ENCODE measurements at regions not wholly inside any gene's neighbourhood (a gene's known extent, or its start where the extent isn't known, plus 50 kb on each side); places are given as distances from the start of the nearest gene placed in this dataset.

DNA sequence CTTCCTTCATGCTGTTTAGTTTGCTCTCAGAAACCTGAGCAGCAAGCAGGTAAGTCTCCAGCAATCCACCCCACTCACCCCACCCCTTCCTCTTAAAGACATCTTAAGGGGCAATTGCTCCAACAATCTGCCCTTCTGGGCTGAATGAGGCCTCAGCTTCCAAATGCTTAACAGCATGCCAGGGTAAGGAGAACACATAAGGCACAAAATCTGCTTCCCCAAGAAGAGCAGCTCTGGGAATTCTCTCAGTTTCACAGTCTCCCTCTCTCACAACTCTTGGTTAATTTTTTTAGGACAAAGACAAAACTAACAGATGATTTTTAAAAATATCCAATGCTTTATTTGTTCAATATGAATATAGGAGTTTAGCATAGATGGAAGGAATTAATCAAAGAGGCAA lies 288.9 kb upstream of the CCDC196 start:
- no peak for DNase-seq

- no peak for DNase-seq
Observed at GRCh38 chr14:66206554-66206953, 279.6 kb upstream of the CCDC196 start.

DNA sequence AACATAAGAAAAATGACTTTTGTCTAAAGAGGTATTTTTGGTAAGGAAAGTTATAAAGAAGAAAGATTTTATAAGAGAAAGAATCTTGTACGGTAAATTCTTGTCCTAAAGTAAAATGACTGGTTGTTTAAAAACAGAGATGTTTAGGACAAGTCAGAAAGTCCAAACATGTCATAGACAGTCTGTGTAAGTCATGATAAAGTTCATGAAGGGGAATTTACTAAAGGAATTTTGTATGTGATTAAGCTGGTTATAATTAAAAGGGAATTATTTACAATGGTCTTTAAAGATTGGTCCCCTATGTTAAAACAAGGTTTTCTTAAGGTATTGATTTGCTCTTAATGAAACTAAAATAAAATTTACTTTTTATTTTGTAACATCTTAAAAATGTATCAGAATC lies 269.4 kb upstream of the CCDC196 start:
- DNase-seq: no peak

- no peak for DNase-seq
Observed at GRCh38 chr14:66219886-66220285, 266.3 kb upstream of the CCDC196 start.

DNA sequence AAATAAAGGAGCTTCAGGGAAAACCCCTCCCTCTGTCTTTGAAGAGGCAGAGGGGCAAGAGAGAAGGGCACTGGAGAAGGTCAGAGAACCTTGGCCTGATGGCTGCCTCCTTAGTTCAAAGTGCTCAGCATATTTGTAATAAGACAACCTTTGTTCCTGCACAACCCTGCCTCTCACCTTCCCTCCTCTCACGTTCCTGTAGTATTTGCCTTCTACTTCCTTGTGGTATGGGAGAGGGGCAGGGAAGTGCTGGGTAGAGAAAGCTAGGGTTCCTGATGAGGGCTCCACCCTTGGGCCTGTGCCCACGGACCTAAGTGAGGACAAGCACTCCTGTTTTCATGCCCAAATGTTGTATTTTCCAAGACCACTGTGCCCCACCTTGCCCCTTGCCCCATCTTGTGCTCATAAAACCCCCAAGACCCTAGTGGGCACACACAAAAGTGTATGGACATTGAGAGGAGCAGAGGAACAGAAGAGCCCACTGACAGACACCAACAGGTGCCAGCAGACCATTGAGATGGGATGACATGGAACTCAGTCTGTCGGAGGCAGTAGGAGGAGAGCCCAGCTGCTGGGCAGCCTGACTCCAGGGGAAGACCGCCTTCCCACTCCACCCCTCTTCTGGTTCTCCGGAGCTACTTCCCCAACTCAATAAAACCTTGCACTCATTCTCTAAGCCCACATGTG lies 261.5 kb upstream of the CCDC196 start:
- peak; percentile 15 for DNase-seq

GRCh38 chr14:66225337-66225736 lies 260.8 kb upstream of the CCDC196 start:
- DNase-seq: no peak

DNA sequence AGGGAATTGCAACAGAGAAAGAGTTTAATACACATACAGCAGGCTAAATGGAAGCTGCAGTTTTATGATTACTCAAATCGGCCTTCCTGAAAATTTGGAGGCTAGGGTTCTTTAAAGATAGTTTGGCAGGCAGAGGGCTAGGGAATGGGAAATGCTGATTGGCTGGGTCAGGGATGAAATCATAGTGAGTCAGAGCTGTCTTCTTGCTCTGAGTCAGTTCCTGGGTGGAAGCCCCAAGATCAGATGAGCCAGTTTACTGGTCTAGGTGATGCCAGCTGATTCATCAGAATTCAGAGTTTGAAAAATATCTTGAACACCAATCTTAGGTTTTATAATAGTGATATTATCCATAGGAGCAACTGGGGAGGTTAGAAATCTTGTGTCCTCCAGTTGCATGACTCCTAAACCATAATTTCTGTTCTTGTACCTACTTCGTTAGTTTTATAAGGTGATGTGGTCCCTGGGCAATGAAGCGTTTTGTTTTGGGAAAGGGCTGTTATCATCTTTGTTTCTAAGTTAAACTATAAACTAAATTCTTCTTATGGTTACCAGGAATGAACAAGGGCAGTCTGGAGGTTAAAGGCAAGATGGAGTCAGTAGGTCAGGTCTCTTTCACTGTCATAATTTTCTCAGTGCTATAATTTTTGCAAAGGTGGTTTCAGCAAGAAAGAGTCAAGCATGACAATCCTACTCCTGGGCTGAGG lies 257.8 kb upstream of the CCDC196 start:
- no peak for DNase-seq

DNA sequence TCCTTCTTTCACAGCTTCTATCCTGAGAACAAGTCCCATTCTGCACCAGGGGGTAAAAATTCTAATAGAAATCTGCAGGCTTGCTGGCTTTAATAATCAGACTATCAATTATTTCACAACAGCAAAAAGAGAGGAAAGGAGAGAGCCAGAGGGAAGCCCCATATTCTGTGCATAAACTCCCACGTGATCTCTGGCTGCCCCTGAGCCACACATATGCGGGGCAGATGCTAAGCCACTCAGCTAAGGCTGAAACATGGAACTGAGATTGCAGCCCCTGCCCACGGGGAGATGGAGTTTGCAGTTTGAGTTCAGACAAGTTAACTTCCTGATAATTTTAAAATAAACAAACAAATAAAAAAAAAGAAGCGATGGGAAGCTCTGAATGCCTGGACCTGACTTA lies 254.4 kb upstream of the CCDC196 start:
- no peak for DNase-seq

DNA sequence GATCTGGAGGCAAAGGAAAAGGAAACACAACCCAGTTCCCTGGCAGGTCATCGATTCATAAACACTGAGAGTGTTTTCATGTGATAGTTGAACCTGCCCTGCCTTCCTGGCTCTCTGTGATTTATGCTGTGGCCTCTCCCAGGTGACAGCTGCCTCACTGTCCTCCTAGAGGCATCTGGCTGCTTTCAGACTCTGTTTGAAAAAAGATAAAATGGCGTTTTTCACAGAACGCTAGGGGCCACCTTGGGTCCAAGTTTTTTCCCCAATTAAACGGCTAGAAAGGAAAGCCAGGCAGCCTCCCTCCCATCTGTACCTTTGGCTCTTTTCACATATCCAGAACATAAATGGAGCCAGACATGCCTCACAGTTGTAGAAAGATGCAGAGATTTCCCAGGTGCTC lies 252.6 kb upstream of the CCDC196 start:
- peak; percentile 25 for DNase-seq

DNA sequence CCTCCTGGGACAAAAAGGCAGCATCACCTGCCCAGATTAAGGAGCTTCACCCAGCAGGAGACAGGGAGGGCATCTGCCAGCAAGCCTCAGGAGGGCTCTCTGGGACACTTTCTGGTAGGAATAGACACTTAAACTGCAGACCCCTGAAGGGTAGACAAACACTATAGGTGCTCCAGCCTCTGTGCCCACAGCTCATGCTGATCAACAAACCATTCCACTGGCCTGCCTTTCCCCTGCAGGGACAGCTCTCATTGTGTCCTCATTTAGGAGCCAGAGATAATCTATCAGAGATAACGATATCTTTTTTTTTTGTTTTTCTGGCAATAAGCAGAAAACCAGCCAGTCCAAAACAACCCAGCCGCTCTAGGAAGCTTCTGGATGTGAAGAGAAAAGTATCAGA lies 251.8 kb upstream of the CCDC196 start:
- no peak for DNase-seq

GRCh38 chr14:66237741-66238140 lies 248.4 kb upstream of the CCDC196 start:
- DNase-seq: no peak

DNA sequence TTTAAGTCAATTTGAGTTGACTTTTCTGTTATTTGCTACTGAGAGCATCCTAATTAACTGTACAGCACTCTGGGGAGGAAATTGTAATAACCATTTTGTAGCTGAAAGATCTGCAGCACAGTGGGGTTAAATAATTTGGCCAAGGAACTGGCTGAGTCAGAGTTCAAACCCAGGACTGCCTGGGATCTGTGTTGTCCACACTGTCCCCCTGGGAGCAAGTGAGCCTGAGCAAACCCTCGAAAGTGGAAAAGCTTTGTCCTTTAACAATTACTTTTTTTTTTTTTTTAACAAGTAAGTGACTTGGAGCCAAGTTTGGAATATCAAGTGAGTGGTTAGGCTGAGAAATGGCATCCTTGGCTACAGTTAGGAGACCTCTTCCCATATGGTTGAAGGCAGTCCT lies 247.2 kb upstream of the CCDC196 start:
- no peak for DNase-seq

DNA sequence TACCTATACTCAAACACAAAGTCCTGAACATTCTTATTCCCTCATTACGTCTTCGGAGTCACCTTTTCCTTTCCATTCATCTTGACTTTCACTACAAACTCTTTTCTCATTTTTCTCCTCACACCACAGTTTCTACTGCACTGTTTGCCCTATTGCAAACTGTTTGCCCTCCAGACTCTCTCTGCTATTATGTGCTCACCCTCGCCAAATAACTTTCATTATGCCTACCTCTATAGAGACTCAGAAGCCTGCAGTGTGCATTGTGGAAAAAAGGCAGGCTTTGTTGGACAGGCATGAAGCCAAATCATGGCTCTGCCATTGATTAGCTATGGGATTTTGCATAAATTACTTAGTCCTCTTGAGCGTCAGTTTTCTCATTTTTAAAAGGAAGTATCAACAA lies 246.6 kb upstream of the CCDC196 start:
- DNase-seq: no peak

GRCh38 chr14:66240105-66240504 lies 246.1 kb upstream of the CCDC196 start:
- no peak for DNase-seq

GRCh38 chr14:66242001-66242400 lies 244.2 kb upstream of the CCDC196 start:
- no peak for DNase-seq

- DNase-seq: no peak
Observed at GRCh38 chr14:66244834-66245233, 241.3 kb upstream of the CCDC196 start.

GRCh38 chr14:66247662-66248193 lies 238.4 kb upstream of the CCDC196 start:
- DNase-seq: no peak

DNA sequence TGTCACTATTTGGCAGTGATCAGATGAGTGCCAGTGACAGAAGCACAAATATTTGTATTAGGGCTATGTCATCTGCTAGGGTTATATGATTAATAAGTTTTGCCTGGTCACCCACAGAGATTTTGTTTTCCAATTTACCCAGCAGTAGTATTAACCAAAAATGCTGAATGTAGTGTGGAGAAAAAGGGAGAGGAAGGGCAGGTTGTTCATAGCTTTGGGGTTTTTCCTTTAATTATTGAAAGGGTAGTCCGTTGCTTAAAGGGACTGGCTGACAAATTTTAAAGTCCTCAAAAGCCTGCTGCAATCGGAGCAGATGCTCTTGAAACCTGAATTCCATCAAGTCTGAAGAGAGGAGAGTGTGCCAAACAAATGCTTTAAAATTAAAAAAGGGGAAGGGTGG lies 237.9 kb upstream of the CCDC196 start:
- no peak for DNase-seq

GRCh38 chr14:66249544-66249943 lies 236.6 kb upstream of the CCDC196 start:
- DNase-seq: no peak

DNA sequence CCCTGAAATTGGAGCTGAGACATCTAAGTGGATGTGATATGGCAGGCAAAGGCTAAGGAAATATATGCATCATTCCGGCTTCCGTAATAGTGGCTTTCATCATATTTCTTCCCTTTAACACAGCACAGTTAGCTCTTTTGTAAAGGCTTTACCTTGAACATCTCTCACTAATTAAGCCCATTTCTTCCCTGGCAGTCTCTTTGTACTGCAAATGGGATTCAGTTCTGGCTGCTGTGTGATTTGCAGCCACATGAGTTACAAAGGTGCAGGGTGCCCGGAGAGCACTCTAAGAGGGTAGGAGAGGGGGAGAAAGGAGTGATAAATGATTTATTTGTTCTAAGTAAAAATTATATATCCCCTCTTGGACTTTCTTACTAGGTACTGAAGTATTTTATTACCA lies 232.1 kb upstream of the CCDC196 start:
- no peak for DNase-seq

DNA sequence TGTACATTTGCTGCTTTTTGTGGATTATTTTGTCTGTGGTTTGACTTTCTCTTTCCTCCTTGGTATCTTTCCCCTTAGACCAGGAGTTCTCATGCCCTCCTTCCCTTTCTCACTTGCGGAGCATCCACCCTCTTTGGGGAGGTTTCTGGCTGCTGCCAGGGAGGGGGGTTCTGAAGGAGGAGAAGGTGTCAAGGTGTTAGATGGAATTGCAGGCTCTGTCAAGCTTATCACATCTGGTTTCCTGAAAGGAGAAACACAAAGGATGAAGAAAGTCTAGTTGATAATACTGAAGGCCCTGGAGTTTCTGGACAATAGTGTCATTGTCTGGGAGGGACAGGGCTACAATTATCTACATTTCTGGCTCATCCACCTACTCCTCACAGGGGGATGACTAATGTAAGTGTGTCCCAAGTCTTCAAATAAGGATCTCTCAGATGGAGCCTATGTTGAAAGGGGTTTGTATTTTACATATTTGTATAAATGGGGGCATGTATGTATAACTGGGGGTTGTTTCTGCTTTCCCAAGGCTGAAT lies 217.3 kb upstream of the CCDC196 start:
- no peak for DNase-seq

DNA sequence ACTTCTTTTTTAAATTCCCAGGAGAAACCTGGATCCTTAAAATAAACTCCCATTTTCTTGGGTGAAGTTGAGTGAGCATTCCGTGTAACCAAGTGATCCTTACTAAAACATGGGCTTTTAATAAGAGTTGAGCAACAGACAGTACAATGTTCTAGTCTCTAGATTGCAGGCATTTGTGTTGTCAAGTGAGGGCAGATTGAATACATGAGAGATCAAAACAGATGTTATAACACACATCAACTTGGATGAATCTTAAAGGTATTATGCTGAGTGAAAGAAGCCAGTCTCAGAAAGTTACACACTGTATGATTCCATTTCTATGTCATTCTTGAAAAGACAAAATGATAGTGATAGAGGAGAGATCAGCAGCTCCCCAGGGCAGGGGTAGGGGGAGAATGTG lies 213.9 kb upstream of the CCDC196 start:
- DNase-seq: no peak

GRCh38 chr14:66273261-66273832 lies 212.8 kb upstream of the CCDC196 start:
- no peak for DNase-seq

All from tongue (tissue), 1 donor.